Fibroblast of villous mesenchyme (primary cell): ENCODE measurements at regions not wholly inside any gene's neighbourhood (a gene's known extent, or its start where the extent isn't known, plus 50 kb on each side); places are given as distances from the start of the nearest gene placed in this dataset.

Experiments
- DNase-seq: peaks from one replicate; pipeline ENCODE4 v3.0.0-alpha.2; 2010; ENCODE audit warnings: low read depth
- H3K4me3 ChIP-seq: 2 replicates; pipeline ENCODE4 v1.5.1; 2011; ENCODE audit warnings: low read depth, mild to moderate bottlenecking, low read length
- TF ChIP-seq, protein P1 (sequence below): IDR thresholded peaks from 2 replicates; pipeline ENCODE4 v1.5.1; 2012; ENCODE audit warnings: low read depth, mild to moderate bottlenecking, low read length; ENCODE audit not compliant: insufficient read depth

DNA sequence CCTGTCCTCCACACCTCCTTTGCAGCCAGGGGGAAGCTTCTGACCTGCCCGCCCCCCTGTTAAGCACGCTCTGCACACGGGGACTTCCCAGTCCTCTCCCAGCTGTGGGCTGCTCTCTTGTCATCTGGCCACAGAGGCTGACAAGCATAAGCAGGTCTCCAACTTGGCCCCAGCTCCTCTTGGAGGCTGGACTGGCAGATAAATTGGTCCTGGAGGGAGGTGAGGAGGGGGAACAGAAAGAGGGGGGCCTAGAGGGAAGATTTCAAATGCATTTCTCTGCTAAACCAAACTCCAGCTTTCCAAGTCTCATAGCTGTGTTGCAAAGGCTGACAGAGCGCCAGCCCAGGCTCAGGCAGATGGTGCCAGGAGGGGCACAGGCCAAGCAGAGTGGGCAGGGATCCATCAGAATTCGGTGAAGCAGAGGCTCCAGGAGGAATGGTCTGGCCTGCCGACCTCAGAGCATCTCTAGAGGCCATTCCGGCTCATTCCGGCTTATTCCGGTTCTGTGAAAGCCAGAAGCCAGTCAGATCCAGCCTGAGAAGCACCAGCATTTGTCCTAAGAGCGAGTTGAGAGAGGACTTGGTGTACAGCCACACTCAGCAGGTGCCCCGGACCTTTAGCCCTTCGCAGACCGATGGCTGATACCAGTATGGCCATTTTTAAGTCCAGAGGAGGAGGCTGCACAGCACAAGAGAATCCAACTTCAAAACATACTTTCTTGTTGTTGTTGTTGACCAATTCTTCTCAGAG lies 508.9 kb upstream of the MYT1L start:
- TF ChIP-seq, protein P1, sequence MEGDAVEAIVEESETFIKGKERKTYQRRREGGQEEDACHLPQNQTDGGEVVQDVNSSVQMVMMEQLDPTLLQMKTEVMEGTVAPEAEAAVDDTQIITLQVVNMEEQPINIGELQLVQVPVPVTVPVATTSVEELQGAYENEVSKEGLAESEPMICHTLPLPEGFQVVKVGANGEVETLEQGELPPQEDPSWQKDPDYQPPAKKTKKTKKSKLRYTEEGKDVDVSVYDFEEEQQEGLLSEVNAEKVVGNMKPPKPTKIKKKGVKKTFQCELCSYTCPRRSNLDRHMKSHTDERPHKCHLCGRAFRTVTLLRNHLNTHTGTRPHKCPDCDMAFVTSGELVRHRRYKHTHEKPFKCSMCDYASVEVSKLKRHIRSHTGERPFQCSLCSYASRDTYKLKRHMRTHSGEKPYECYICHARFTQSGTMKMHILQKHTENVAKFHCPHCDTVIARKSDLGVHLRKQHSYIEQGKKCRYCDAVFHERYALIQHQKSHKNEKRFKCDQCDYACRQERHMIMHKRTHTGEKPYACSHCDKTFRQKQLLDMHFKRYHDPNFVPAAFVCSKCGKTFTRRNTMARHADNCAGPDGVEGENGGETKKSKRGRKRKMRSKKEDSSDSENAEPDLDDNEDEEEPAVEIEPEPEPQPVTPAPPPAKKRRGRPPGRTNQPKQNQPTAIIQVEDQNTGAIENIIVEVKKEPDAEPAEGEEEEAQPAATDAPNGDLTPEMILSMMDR = no peak
- DNase-seq = no peak
- no peak overlapping the region for H3K4me3 ChIP-seq

DNA sequence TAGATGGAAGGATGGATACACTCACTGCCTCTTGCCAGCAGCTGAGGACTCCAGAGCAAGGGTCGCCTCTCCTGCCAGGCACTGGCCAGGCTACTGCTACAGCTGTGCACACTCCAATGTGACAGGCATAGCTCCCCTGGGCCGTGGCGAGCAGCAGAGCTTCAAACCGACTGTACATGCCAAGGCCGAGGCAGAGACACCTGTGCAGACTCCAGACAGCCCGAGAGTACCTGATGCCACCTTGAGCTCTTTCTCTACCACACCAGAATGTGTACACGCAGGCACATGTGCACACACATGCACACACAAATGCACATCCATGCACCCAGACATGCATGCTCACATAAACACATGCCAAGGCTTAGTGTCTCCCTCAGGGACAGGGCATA lies 508.3 kb upstream of the MYT1L start:
- H3K4me3 ChIP-seq = no peak overlapping the region
- DNase-seq = no peak
- TF ChIP-seq, protein P1 = no peak

DNA sequence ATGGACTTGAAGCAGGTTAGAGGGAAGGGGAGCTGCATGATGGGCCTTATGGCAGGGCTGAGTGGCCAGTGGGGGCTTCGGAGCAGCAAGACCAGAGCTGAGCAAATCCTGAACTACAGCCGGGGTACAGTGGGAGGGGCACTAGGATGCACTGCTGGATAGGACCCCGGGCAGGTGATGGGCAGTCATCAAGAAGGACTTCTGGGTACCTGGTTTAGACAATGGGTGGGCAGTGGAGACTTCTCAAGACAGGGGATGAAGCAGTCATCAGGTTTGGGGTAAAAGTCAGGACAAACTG lies 507.4 kb upstream of the MYT1L start:
- DNase-seq = no peak
- H3K4me3 ChIP-seq = no peak overlapping the region
- TF ChIP-seq, protein P1 = no peak

DNA sequence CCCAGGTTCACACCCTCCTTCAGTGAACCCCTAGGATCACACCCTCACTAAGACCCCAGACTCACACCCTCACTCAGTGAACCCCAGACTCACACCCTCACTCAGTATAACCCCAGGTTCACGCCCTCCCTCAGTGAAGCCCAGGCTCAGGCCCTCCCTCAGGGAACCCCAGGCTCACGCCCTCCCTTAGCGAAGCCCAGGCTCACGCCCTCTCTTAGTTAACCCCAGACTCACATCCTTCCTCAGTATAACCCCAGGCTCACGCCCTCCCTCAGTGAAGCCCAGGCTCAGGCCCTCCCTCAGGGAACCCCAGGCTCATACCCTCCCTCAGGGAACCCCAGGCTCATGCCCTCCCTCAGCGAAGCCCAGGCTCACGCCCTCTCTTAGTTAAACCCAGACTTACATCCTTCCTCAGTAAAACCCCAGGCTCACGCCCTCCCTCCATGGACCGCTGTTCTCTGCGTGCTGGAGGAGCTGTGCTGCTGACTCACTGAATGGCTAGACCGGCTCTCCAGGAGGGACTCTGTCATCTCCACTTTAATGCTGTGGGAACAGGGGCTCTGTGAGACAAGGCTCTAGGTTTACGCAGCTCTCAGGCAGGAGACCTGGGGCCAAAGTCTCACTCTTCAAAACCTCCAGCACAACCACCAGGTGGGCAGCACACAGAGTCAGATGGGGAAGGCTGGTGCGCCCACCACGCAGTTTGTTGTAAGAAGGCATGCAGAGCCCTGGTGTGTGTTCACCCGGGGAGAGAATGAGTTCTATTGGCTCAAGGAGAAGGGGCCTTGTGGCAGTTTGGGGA lies 506.9 kb upstream of the MYT1L start:
- no peak for DNase-seq
- TF ChIP-seq, protein P1 = no peak
- no peak overlapping the region for H3K4me3 ChIP-seq

DNA sequence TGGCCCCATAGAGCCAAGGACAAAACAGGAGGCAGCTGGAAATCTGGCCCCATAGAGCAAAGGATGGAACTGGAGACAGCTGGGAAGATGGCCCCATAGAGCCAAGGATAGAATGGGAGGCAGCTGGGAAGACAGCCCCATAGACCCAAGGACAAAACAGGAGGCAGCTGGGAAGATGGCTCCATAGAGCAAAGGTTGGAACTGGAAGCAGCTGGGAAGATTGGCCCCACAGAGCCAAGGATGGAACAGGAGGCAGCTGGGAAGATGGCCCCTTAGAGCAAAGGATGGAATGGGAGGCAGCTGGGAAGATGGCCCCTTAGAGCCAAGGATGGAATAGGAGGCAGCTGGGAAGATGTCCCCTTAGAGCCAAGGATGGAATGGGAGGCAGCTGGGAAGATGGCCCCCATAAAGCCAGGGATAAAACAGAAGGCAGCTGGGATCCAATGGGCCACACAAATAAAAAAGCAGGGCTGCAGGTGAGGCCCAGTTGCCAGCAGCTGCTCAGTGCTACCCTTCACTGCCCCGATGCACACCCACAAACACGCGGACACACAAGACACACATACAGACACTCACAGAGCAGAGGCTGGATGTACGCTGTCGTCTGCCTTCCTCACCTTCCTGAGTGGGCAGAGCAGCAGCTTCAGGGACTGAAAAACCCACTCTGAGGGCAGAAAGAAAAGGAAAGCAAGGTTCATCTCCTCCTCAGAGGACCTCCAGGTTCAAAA lies 505.4 kb upstream of the MYT1L start:
- DNase-seq = no peak
- no peak overlapping the region for H3K4me3 ChIP-seq
- TF ChIP-seq, protein P1 = no peak

DNA sequence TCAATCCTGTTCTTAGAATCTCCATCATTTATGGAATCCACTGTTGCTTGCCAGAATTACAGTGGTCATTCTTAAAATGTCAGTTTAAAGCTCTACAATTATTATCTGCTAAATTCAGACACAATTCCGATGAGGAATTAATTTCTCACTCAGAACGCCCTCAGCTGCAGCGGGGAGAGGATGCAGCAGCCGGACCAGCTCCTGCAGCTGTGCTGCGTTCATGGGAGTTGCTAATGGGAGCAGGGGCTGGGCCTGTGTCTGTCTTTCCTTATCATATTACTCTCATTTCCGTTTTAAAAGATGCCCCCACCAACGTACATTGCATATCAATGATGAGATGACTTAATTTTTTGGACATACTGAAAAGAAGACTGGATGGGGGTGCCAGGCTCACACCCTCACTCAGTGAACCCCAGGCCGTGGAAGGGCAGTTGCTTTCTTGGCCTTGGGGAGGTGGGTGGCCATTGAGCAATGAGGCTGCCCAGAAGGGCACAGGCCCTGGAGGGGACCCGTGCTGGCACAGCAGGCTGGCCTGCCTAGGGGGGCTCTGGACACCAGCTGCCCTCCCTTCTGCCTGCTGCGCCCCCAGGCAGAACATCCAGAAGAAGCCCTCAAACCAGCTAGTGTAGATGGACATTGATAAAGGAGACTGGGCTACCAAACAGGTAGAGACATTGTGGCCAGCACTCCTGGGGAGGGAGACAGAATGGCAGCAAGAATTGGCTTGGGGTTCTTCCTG lies 503.6 kb upstream of the MYT1L start:
- no peak overlapping the region for H3K4me3 ChIP-seq
- DNase-seq = no peak
- TF ChIP-seq, protein P1 = no peak
